ENCODE measurements at regions not wholly inside any gene's neighbourhood (a gene's known extent, or its start where the extent isn't known, plus 50 kb on each side); places are given as distances from the start of the nearest gene placed in this dataset.

GRCh38 chr2:60152226-60152833 is 401.1 kb downstream of the BCL11A start:
- no peaks in the 10 kb centered on the region for H3K36me3 Mint-ChIP-seq (ENCODE audit: insufficient read depth, unreplicated experiment)

GRCh38 chr2:60149176-60149575 is 404.3 kb downstream of the BCL11A start:
- intact Hi-C loops (cut with micrococcal nuclease; ENCODE audit: unreplicated experiment) = no loop called here
- CTCF ChIA-PET = no interaction called here
- DNase-seq = no peak

More at GRCh38 chr2:60152226-60152833, 401.1 kb downstream of the BCL11A start:
- CTCF ChIA-PET = no interaction called here
- Mint-ChIP-seq H3K27me3 (ENCODE audit: unreplicated experiment) (no peaks in the 10 kb centered on the region), H3K4me1 (ENCODE audit: low read depth, unreplicated experiment) (no peaks in the 10 kb centered on the region), H3K4me3 (ENCODE audit: low read depth, unreplicated experiment) (no peak overlapping the region), H3K27ac (ENCODE audit: unreplicated experiment) (no peak overlapping the region), H3K9me3 (ENCODE audit: low read depth, unreplicated experiment) (no peaks in the 10 kb centered on the region)
- intact Hi-C loops (cut with micrococcal nuclease; ENCODE audit: unreplicated experiment) = loop anchor here (5.0 kb wide), 2 partner anchors 705 to 850 kb away; no protein-coding TSS in a partner anchor
- TF ChIP-seq CTCF (IDR thresholded peaks at IDR 0.05; ENCODE audit: unreplicated experiment) = peak; percentile 61
- peak; percentile 8 for DNase-seq
- no TSS peak for BruUV-seq (replicated peaks)

DNA sequence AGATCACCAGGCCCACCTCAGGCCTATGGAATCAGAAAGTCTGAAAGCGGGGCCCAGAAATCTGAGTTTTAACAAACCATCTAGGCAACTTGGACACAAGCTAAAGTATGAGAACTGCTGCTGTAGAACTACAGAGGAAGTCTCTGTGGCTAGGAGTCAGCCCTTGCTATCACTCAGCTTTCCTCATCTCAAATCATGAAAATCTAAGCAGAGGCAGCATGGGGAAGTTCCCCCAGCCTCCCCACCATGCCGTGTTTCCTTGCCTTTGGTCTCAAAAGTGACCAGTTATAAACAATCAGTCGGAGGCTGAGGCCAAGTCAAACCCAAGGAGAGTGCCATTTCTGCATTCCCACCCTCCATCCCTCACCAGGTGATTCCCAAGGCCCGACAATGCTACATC is 404.7 kb downstream of the BCL11A start:
- Mint-ChIP-seq H3K4me3 (ENCODE audit: low read depth, unreplicated experiment) (no peak overlapping the region), H3K36me3 (ENCODE audit: insufficient read depth, unreplicated experiment) (no peaks in the 10 kb centered on the region), H3K9me3 (ENCODE audit: low read depth, unreplicated experiment) (no peaks in the 10 kb centered on the region), H3K27ac (ENCODE audit: unreplicated experiment) (no peak overlapping the region), H3K4me1 (ENCODE audit: low read depth, unreplicated experiment) (no peaks in the 10 kb centered on the region), H3K27me3 (ENCODE audit: unreplicated experiment) (no peaks in the 10 kb centered on the region)
- intact Hi-C loops (cut with micrococcal nuclease; ENCODE audit: unreplicated experiment) = no loop called here
- BruUV-seq (replicated peaks) = no TSS peak
- DNase-seq = no peak
- CTCF ChIA-PET = no interaction called here
- no peak for TF ChIP-seq CTCF (IDR thresholded peaks at IDR 0.05; ENCODE audit: unreplicated experiment)

More at GRCh38 chr2:60149176-60149575, 404.3 kb downstream of the BCL11A start:
- TF ChIP-seq CTCF (IDR thresholded peaks at IDR 0.05; ENCODE audit: unreplicated experiment) = no peak
- no peaks in the 10 kb centered on the region for H3K36me3 Mint-ChIP-seq (ENCODE audit: insufficient read depth, unreplicated experiment)
- no peak overlapping the region for H3K4me3 Mint-ChIP-seq (ENCODE audit: low read depth, unreplicated experiment)
- no peaks in the 10 kb centered on the region for H3K27me3 Mint-ChIP-seq (ENCODE audit: unreplicated experiment)
- BruUV-seq (replicated peaks) = no TSS peak
- no peaks in the 10 kb centered on the region for H3K4me1 Mint-ChIP-seq (ENCODE audit: low read depth, unreplicated experiment)
- H3K9me3 Mint-ChIP-seq (ENCODE audit: low read depth, unreplicated experiment) = no peaks in the 10 kb centered on the region
- H3K27ac Mint-ChIP-seq (ENCODE audit: unreplicated experiment) = no peak overlapping the region

GRCh38 chr2:60140185-60140584 is 413.3 kb downstream of the BCL11A start:
- H3K27me3 Mint-ChIP-seq (ENCODE audit: unreplicated experiment) = no peaks in the 10 kb centered on the region
- H3K36me3 Mint-ChIP-seq (ENCODE audit: insufficient read depth, unreplicated experiment) = no peaks in the 10 kb centered on the region
- H3K27ac Mint-ChIP-seq (ENCODE audit: unreplicated experiment) = no peak overlapping the region
- CTCF ChIA-PET = no interaction called here
- TF ChIP-seq CTCF (IDR thresholded peaks at IDR 0.05; ENCODE audit: unreplicated experiment) = no peak
- H3K4me3 Mint-ChIP-seq (ENCODE audit: low read depth, unreplicated experiment) = no peak overlapping the region
- H3K4me1 Mint-ChIP-seq (ENCODE audit: low read depth, unreplicated experiment) = no peaks in the 10 kb centered on the region
- H3K9me3 Mint-ChIP-seq (ENCODE audit: low read depth, unreplicated experiment) = peaks cover 10% of the 10 kb centered on the region
- DNase-seq = no peak
- intact Hi-C loops (cut with micrococcal nuclease; ENCODE audit: unreplicated experiment) = no loop called here
- no TSS peak for BruUV-seq (replicated peaks)

Data from Calu3 (cell line).